ENCODE measurements at regions not wholly inside any gene's neighbourhood (a gene's known extent, or its start where the extent isn't known, plus 50 kb on each side); places are given as distances from the start of the nearest gene placed in this dataset.
A peak's percentile ranks its signal among the peaks of the same experiment; 100 is the strongest.
"Not testable (repeated sequence)": the region's sequence is repeated elsewhere in the genome, so short reads cannot be mapped to it uniquely, and the experiment has no call there.

DNA sequence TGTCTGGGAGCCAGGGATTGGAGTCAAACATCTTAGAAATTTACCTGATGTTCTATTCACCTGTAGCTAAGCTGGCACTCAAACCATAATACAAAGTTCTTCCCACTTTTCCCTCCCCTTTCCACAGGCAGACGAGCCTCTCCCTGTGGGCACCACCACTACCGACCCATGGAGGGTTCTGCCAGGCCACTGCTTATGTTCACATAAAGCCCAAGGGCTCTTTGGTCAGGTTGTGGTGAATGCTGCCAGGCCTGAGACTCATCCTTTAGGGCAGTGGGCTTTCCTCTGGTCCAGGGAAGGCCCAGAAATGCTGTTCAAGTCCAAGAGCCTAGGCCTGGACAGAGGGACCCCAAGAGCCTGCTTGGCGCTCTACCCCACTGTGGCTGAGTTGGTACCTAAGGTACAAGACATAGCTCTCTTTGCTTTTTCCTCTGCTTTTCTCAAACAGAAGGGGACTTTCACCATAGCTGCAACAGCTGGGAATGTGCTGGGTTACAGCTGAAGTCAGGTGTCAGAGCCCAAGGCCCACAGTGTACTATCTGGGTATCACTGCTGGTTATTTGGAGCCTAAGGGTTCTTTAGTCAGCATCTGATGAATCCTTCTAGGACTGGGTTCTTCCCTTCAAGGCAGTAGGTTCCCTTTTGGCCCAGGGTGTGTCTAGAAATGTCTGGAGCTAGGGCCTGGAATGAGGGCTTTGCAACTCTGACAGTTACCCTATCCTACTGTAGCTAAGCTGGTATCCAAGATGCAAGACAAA, 620.1 kb downstream of the TLE1 start:
- no peak for DNase-seq

GRCh38 chr9:81062995-81063394, 626.4 kb downstream of the TLE1 start:
- DNase-seq, result not testable (repeated sequence)

DNA sequence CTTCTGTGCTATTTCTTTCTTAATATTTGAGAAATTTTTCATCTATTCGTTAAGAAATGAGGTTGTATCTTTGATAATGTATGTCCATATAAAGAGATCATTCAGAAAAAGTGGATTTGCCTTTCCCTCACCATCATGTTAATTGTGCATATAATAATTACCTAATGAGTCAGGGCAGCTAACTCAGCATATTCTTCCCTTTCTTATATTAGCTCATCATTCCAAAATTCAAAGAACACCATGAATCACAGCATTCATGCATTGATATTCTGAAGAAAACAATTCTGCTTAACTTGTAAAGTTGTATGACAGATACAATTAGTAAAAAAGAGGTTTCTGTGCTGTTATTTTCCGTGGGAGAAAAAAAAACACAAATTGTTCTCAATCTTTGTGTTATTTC, 630.6 kb downstream of the TLE1 start:
- DNase-seq, result no peak

GRCh38 chr9:81053298-81054025, 635.9 kb downstream of the TLE1 start:
- no peak for DNase-seq

GRCh38 chr9:81052846-81053245, 636.5 kb downstream of the TLE1 start:
- no peak for DNase-seq

DNA sequence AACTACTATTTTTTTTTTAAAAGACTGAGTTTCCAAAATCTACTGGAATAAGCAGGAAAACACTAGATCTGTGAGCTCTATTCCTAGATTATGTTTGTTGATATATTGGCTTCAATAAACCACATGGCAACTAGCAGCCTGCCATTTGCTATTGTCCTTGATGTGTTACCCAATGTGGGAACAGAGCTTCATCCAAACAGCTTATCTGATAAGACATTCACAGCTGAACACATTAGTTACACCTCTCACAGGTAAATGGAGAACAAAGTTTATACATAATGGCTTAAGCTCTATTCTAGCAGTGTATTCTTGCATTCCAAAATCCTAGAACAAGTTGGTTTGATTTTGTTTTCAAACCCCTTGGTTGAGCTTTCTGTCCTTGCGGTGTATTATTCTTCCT, 642.1 kb downstream of the TLE1 start:
- DNase-seq, result no peak

- no peak for DNase-seq
These were observed 643.7 kb downstream of the TLE1 start for GRCh38 chr9:81045658-81046057.

GRCh38 chr9:81037889-81038288, 651.5 kb downstream of the TLE1 start:
- DNase-seq, result no peak

GRCh38 chr9:81035601-81036000, 653.7 kb downstream of the TLE1 start:
- DNase-seq, result no peak

GRCh38 chr9:81035171-81035570, 654.2 kb downstream of the TLE1 start:
- DNase-seq, result no peak

DNA sequence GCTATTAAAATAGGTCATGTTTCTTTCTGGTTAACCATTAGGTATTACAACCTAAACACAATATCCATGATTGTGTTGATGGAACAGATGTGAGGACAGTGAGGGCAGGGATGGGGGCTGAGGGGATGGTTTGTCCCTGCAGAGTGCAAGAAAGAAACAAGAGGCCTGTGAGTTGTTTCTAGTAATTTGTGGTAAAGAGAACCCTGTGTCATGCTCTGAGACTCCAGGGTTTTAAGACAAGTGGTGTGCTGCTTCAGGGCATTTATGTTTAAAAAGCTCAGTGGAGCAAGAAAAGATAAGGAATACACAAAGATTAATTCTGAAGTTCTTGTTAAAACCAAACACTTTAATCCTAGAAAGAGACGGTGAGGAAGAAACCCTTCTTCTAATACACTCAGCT, 656.5 kb downstream of the TLE1 start:
- DNase-seq, result no peak

- DNase-seq, result no peak
These were observed 657.2 kb downstream of the TLE1 start for GRCh38 chr9:81032030-81032572.

DNA sequence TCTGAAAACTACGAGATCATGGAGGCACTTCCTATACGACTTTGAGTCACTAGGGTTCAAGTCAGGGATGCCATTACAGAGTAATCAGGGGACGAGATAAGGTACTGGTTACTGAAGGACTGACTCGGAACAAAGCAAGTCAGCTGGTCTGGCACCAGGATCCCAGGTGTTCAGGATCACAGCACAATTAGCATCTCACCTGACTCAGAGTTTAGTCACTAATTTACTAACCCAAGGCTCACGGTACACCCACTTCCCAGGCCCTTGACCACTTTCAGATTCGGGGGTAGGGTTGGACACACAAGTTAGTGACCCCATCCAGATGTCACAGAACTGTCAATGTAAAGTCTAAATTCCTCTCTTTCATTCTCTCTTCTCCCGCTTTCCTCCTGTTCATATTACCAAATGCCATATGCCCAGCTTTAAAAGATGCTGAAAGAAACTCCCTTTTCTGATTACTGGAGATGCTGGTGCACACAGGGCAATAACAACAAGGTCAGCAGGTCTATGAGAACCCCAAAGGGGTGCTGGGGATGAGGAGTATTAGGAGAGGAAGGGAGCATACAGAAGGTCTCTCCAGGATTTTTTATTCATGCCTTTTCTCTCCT, 657.8 kb downstream of the TLE1 start:
- DNase-seq, result no peak

- DNase-seq, result no peak
These were observed 659.3 kb downstream of the TLE1 start for GRCh38 chr9:81030027-81030426.

DNA sequence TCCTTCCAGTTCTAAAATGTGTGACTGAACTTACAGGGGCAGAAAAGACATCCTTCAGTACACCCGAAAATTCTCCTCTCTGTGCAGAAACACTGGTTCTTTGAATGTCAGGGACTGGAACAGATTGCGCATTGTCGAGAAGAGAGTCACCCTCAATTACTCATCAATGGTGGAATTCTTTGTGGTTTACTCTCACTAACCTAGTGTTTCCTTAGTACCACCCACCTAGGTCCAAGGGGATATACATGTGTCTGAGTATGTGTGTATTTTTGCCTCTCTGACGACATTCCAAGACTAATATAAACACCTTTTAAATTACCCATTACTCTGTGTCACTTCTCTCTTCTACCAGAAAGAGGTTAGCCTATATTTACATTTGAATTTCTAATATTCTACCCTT, 660.8 kb downstream of the TLE1 start:
- DNase-seq, result no peak

GRCh38 chr9:81022177-81022576, 667.2 kb downstream of the TLE1 start:
- DNase-seq, result no peak

GRCh38 chr9:81014945-81015344, 674.4 kb downstream of the TLE1 start:
- not testable (repeated sequence) for DNase-seq

- not testable (repeated sequence) for DNase-seq
These were observed 676.2 kb downstream of the TLE1 start for GRCh38 chr9:81013191-81013590.

- no peak for DNase-seq
These were observed 686.4 kb downstream of the TLE1 start for GRCh38 chr9:81002906-81003305.

DNA sequence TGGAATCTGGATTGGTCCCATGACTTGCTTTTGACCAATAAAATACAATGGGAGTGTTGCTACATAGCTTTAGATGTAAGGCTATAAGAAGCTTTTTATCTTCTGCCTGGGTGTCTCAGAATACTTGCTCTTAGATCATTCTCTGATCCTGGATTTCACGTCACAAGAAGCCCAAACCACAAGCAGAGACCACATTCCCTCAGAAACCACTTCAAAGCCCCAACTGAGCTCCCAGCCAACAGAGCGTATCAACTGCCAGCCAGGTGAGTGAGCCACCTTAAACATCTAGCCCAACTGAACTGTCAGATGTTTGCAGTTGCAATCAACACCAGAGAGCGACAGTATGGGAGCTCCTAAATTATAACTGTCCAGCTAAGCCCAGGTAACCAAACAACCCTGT, 687.1 kb downstream of the TLE1 start:
- DNase-seq, result peak in 1 of 5 donors; percentile 0

DNA sequence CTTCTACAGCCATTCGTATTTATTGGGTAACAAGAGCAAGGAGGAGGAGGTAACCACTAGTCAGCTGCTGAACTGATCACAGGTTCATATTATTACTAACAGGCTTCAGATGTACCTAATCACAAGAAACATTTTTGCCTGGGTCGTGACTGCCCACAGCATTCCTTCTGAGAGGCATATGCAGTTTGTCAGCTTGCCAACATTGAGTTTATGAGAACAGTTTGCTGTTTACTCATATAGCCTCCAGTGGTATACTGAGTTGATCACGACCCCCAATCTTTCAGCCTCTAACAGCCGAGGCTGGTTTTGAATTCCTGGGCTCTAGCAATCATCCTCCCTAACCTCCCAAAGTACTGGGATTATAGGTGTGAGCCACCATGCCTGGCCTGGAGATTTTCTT, 693.6 kb downstream of the TLE1 start:
- no peak for DNase-seq

DNA sequence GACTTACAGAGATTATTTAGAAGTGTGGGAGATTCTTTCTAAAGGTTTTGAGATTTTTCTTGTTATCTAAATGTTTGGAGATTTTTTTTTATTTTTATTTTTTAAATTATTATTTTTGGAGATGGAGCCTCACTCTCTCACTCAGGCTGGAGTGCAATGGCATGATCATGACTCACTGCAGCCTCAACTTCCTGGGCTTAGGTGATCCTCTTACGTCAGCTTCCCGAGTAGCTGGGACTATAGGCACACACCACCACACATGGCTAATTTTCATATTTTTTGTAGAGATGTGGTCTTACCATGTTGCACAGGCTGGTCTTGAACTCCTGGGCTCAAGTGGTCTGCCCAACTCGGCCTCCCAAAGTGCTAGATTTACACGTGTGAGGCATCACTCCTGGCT, 694.5 kb downstream of the TLE1 start:
- no peak for DNase-seq

- not testable (repeated sequence) for DNase-seq
These were observed 703.8 kb downstream of the TLE1 start for GRCh38 chr9:80985595-80985994.

DNA sequence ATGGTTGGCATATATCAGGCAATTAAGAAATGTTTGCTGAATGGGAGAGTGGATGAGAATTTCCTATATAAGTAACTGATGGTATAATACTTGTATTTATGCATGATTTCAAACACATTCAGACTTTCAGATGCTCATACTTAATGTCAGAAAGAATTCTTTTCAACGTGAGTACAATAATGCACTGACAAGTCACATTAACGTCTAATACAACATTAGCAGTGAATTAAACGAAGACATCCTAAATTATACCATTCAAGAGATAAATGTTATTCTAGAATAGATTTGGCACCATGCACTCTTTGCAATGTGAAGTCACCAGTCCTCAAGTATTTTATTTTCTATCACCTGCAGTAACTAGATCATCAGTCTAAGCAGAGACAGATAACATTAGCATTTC, 712.9 kb downstream of the TLE1 start:
- DNase-seq, result no peak

Measured in T-helper 1 cell (primary cell).